ENCODE measurements at regions not wholly inside any gene's neighbourhood (a gene's known extent, or its start where the extent isn't known, plus 50 kb on each side); places are given as distances from the start of the nearest gene placed in this dataset.

GRCh38 chr6:85241498-85242052, 208.3 kb upstream of the NT5E start:
- H3K4me2 ChIP-seq (ENCODE audit: low read depth, low read length): no peak overlapping the region
- intact Hi-C loops (cut with micrococcal nuclease) (no loop called here), dilution Hi-C loops (cut with HindIII; ENCODE audit: low sequenced_read_pairs, unreplicated experiment) (no loop called here), in situ Hi-C loops (cut with MboI; ENCODE audit: low sequenced_read_pairs) (no loop called here)
- H3K27ac ChIP-seq (ENCODE audit: insufficient read depth, low read length): no peak overlapping the region
- H3K14ac ChIP-seq (replicated peaks; ENCODE audit: low read depth, low read length): no peak overlapping the region
- H3K4ac ChIP-seq (ENCODE audit: low read depth, low read length): no peak overlapping the region
- no peak overlapping the region for H3K9ac ChIP-seq (ENCODE audit: low read depth, low read length)
- POLR2A ChIA-PET (ENCODE audit: unreplicated experiment): interaction anchor here (0.6 kb wide), 1 partner anchor 914 kb away, joined by 3 read pairs; no protein-coding TSS in a partner anchor
- H2AK9ac ChIP-seq (replicated peaks; ENCODE audit: low read depth, low read length, poor library complexity): no peak overlapping the region
- no peak overlapping the region for H2BK5ac ChIP-seq (ENCODE audit: low read depth, low read length, poor library complexity, severe bottlenecking)
- H3K4me3 ChIP-seq (ENCODE audit: insufficient read depth, low read depth, low read length): no peak overlapping the region
- no peak overlapping the region for H2AK5ac ChIP-seq (ENCODE audit: low read depth, low read length)
- H2BK15ac ChIP-seq (ENCODE audit: low read depth, low read length): no peak overlapping the region
- CTCF ChIA-PET: no interaction called here
- no peak overlapping the region for H2BK20ac ChIP-seq (ENCODE audit: low read depth, low read length)
- no CpG with 5 or more reads among the region's 1 CpG for WGBS, 2 experiments (ENCODE audit: extremely low coverage in 2 of 2, insufficient read length in 1 of 2)
- H3K9me1 ChIP-seq (ENCODE audit: insufficient read depth, low read length): peaks cover 2% of the 10 kb centered on the region; the same call in 1 of the 2 replicates
- H2AFZ ChIP-seq (replicated peaks; ENCODE audit: low read length, poor library complexity): no peak overlapping the region
- no peaks in the 10 kb centered on the region for H3K9me3 ChIP-seq (ENCODE audit: control insufficient read depth, insufficient read depth, low read length)
- no peak overlapping the region for H3K56ac ChIP-seq (ENCODE audit: extremely low read depth, insufficient read depth, low read length)
- H3K27me3 ChIP-seq (ENCODE audit: control insufficient read depth, insufficient read depth, low read length): no peaks in the 10 kb centered on the region
- no peaks in the 10 kb centered on the region for H3K4me1 ChIP-seq (ENCODE audit: control insufficient read depth, insufficient read depth, low read length)
- no peak overlapping the region for H3K23ac ChIP-seq (ENCODE audit: low read depth, low read length)
- no peaks in the 10 kb centered on the region for H3K36me3 ChIP-seq (ENCODE audit: control insufficient read depth, insufficient read depth, low read length)
- no peaks in the 10 kb centered on the region; the same call in 1 of the 2 replicates for H4K20me1 ChIP-seq (ENCODE audit: insufficient read depth, low read length)
- no peak overlapping the region for H4K5ac ChIP-seq (ENCODE audit: low read depth, low read length)
- no peak overlapping the region for H4K91ac ChIP-seq (ENCODE audit: insufficient read depth, low read depth, low read length)
- TF ChIP-seq CEBPB (IDR thresholded peaks at IDR 0.05; ENCODE audit: low read depth, low read length) (peak; percentile 31; the same call in 1 of the 2 replicates), MXI1 (IDR thresholded peaks at IDR 0.05; ENCODE audit: borderline replicate concordance, low read depth, low read length) (no peak)
- no peak overlapping the region for H3K18ac ChIP-seq (ENCODE audit: low read depth, low read length)
- ATAC-seq (ENCODE audit: low read depth): no peak
- BruUV-seq (replicated peaks): no TSS peak
- no peak for DNase-seq
- no peak overlapping the region for H2BK120ac ChIP-seq (ENCODE audit: low read depth, low read length)
- H3K79me1 ChIP-seq (ENCODE audit: low read depth in 1 of 2, low read length in 2 of 2): no peaks in the 10 kb centered on the region
- no peak overlapping the region for H4K8ac ChIP-seq (ENCODE audit: low read depth in 2 of 2, low read length in 2 of 2)

All from IMR-90 (cell line).